H9 (cell line): ENCODE measurements at regions not wholly inside any gene's neighbourhood (a gene's known extent, or its start where the extent isn't known, plus 50 kb on each side); places are given as distances from the start of the nearest gene placed in this dataset.

ENCODE experiments used
- DNase-seq: peaks from one replicate; pipeline ENCODE4 v3.0.0-alpha.2; 2017
- H2AFZ ChIP-seq: one replicate; pipeline ENCODE4 v1.6.1; 2013; ENCODE audit warnings: mild to moderate bottlenecking, low read length, control low read depth, moderate library complexity
- H2AK5ac ChIP-seq: 2 replicates; pipeline ENCODE4 v1.6.1; 2013; ENCODE audit warnings: low read length, control low read depth, mixed read lengths; ENCODE audit not compliant: insufficient read length
- H2BK120ac ChIP-seq: one replicate; pipeline ENCODE4 v1.6.1; 2013; ENCODE audit warnings: low read depth, mild to moderate bottlenecking, low read length, control low read depth, inconsistent platforms; ENCODE audit not compliant: poor library complexity, severe bottlenecking
- H2BK12ac ChIP-seq: 2 replicates; pipeline ENCODE4 v1.6.1; 2013; ENCODE audit warnings: low read length, control low read depth, mixed read lengths, low read depth; ENCODE audit not compliant: insufficient read length
- H2BK15ac ChIP-seq: 2 replicates; pipeline ENCODE4 v1.6.1; 2013; ENCODE audit warnings: low read depth, low read length, control low read depth
- H2BK20ac ChIP-seq: one replicate; pipeline ENCODE4 v1.6.1; 2013; ENCODE audit warnings: low read depth, mild to moderate bottlenecking, low read length, control low read depth, inconsistent platforms; ENCODE audit not compliant: poor library complexity, severe bottlenecking
- H2BK5ac ChIP-seq: 2 replicates; pipeline ENCODE4 v1.6.1; 2013; ENCODE audit warnings: low read length, control low read depth, mixed read lengths; ENCODE audit not compliant: insufficient read length
- H3K14ac ChIP-seq: 2 replicates; pipeline ENCODE4 v1.6.1; 2013; ENCODE audit warnings: low read length, control low read depth; ENCODE audit not compliant: insufficient read depth
- H3K18ac ChIP-seq: 2 replicates; pipeline ENCODE4 v1.6.1; 2013; ENCODE audit warnings: low read depth, mild to moderate bottlenecking, mixed read lengths, low read length, control low read depth; ENCODE audit not compliant: insufficient read length
- H3K23ac ChIP-seq: 2 replicates; pipeline ENCODE4 v1.6.1; 2013; ENCODE audit warnings: low read length, control low read depth, mixed read lengths, low read depth; ENCODE audit not compliant: insufficient read length
- H3K23me2 ChIP-seq: 2 replicates; pipeline ENCODE4 v1.6.1; 2013; ENCODE audit warnings: low read depth, mild to moderate bottlenecking, mixed read lengths, low read length, control low read depth; ENCODE audit not compliant: insufficient read length, poor library complexity, severe bottlenecking
- H3K27ac ChIP-seq: 2 replicates; pipeline ENCODE4 v1.5.1; 2013; ENCODE audit warnings: low read length, control low read depth, mixed read lengths, low read depth; ENCODE audit not compliant: insufficient read length
- H3K27me3 ChIP-seq: 2 replicates; pipeline ENCODE4 v1.6.1; 2013; ENCODE audit warnings: low read length, control low read depth, inconsistent platforms; ENCODE audit not compliant: insufficient read depth
- H3K4ac ChIP-seq: 2 replicates; pipeline ENCODE4 v1.6.1; 2013; ENCODE audit warnings: low read depth, mild to moderate bottlenecking, control low read depth, inconsistent platforms, low read length, moderate library complexity
- H3K4me1 ChIP-seq: 2 replicates; pipeline ENCODE4 v1.6.1; 2013; ENCODE audit warnings: low read length, control low read depth, inconsistent platforms; ENCODE audit not compliant: insufficient read depth
- H3K4me2 ChIP-seq: 2 replicates; pipeline ENCODE4 v1.6.1; 2013; ENCODE audit warnings: low read length, control low read depth, mixed read lengths; ENCODE audit not compliant: insufficient read length, insufficient read depth
- H3K56ac ChIP-seq: 2 replicates; pipeline ENCODE4 v1.6.1; 2013; ENCODE audit warnings: low read depth, mild to moderate bottlenecking, mixed read lengths, low read length, control low read depth; ENCODE audit not compliant: insufficient read length
- H3K79me1 ChIP-seq: 2 replicates; pipeline ENCODE4 v1.6.1; 2013; ENCODE audit warnings: low read depth, mild to moderate bottlenecking, moderate library complexity, low read length, control low read depth, inconsistent platforms; ENCODE audit not compliant: insufficient read depth, poor library complexity, severe bottlenecking
- H3K79me2 ChIP-seq: 2 replicates; pipeline ENCODE4 v1.6.1; 2013; ENCODE audit warnings: low read length, control low read depth, inconsistent platforms; ENCODE audit not compliant: insufficient read depth
- H3K9ac ChIP-seq: 2 replicates; pipeline ENCODE4 v1.6.1; 2013; ENCODE audit warnings: low read length, control low read depth, mixed read lengths; ENCODE audit not compliant: insufficient read length; ENCODE audit errors: extremely low read depth
- H3K9me3 ChIP-seq: one replicate; pipeline ENCODE4 v1.6.1; 2013; ENCODE audit warnings: low read depth, low read length, inconsistent platforms; ENCODE audit not compliant: control insufficient read depth
- H3T11ph ChIP-seq: one replicate; pipeline ENCODE4 v1.6.1; 2013; ENCODE audit warnings: mild to moderate bottlenecking, low read length, control low read depth, inconsistent platforms
- H4K20me1 ChIP-seq: one replicate; pipeline ENCODE4 v1.6.1; 2013; ENCODE audit not compliant: control insufficient read depth, insufficient read length, insufficient read depth
- H4K5ac ChIP-seq: 2 replicates; pipeline ENCODE4 v1.6.1; 2013; ENCODE audit warnings: low read depth, mild to moderate bottlenecking, mixed read lengths, low read length, control low read depth; ENCODE audit not compliant: insufficient read length
- H4K8ac ChIP-seq: replicated peaks from 2 replicates; pipeline ENCODE4 v1.6.1; 2013; ENCODE audit warnings: low read length, control low read depth, mixed read lengths, low read depth; ENCODE audit not compliant: insufficient read length
- H4K91ac ChIP-seq: 2 replicates; pipeline ENCODE4 v1.6.1; 2013; ENCODE audit warnings: low read depth, mild to moderate bottlenecking, moderate library complexity, mixed read lengths, low read length, control low read depth; ENCODE audit not compliant: insufficient read length
- H3K27ac Mint-ChIP-seq, 3 experiments: 2 replicates in 2 of 3; 3 replicates in 1 of 3; pipeline ENCODE4 v1.8.0; 2020 to 2021; ENCODE audit warnings: mixed read lengths in 3 of 3, mild to moderate bottlenecking in 1 of 3, moderate library complexity in 1 of 3
- H3K27me3 Mint-ChIP-seq: 2 replicates; pipeline ENCODE4 v1.8.0; 2021; ENCODE audit warnings: low read depth, mild to moderate bottlenecking, moderate library complexity, mixed read lengths
- H3K36me3 Mint-ChIP-seq, 3 experiments: 2 replicates in 2 of 3; 3 replicates in 1 of 3; pipeline ENCODE4 v1.8.0; 2020 to 2021; ENCODE audit warnings: low read depth in 3 of 3, mixed read lengths in 3 of 3; ENCODE audit not compliant: insufficient read depth in 1 of 3
- H3K4me1 Mint-ChIP-seq, 2 experiments: 2 replicates each; pipeline ENCODE4 v1.8.0; 2020; ENCODE audit warnings: mixed read lengths in 2 of 2
- H3K4me3 Mint-ChIP-seq, 2 experiments: 2 replicates in 1 of 2; 3 replicates in 1 of 2; pipeline ENCODE4 v1.8.0; 2020 to 2021; ENCODE audit warnings: mild to moderate bottlenecking in 2 of 2, mixed read lengths in 2 of 2, moderate library complexity in 1 of 2
- H3K9me3 Mint-ChIP-seq, 2 experiments: 2 replicates in 1 of 2; 3 replicates in 1 of 2; pipeline ENCODE4 v1.8.0; 2020; ENCODE audit warnings: mild to moderate bottlenecking in 2 of 2, mixed read lengths in 2 of 2, moderate library complexity in 1 of 2
- WGBS: extraction: QIAGEN DNeasy Blood & Tissue Kit; methylation state at CpG from one replicate; pipeline ENCODE4 v1.1.7; 2013; ENCODE audit warnings: missing lambda C conversion rate, low lambda C conversion rate, mixed read lengths; ENCODE audit not compliant: insufficient read length; ENCODE audit errors: extremely low coverage; 5-methylcytosine and 5-hydroxymethylcytosine counted together
- TF ChIP-seq, protein P1 (sequence below): fragments of 200-600 bp; sonication (generic); conservative IDR thresholded peaks from 3 replicates; pipeline ENCODE4 v1.8.0; 2021; ENCODE audit warnings: antibody characterized with exemption, mild to moderate bottlenecking

DNA sequence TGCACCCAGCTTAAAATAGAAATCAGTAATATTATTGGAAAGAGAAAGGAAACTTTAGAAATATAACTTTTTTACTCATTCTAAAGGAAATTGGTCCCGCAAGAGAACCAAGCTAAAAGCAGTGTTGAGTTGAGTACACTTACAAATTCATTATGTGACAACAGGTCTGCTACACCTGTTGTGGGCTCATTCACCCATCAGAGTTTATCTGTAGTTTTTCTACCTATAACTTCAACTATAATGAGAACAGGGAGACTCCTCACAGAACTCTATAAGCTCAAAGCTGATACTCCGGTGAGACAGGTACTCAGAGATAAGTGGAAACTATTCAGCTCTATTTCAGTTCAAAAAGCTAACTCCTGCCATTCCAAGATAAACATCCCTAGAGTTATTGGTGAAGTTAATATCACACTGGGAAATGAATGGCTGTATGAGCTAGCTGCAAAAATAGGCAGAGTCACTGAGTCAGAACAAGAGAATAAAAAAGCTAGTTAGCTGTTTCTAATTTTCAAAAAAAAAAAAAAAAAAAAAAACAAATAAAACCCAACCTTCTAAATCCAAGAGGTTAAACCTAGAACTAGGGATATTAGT is 121.3 kb downstream of the PPP1R3A start:
- Mint-ChIP-seq H3K36me3 (no peaks in the 10 kb centered on the region), H3K27me3 (no peaks in the 10 kb centered on the region), H3K27ac (no peak overlapping the region), H3K9me3 (no peaks in the 10 kb centered on the region), H3K4me1 (no peaks in the 10 kb centered on the region), H3K4me3 (no peak overlapping the region)
- no peak for DNase-seq
- H3K9me3 ChIP-seq = no peaks in the 10 kb centered on the region
- no peak overlapping the region for H3K18ac ChIP-seq
- no peaks in the 10 kb centered on the region for H3K23me2 ChIP-seq
- no peak overlapping the region for H3K23ac ChIP-seq
- no peak overlapping the region for H2AK5ac ChIP-seq
- H2BK12ac ChIP-seq = no peak overlapping the region
- H4K91ac ChIP-seq = no peak overlapping the region
- H3K4me2 ChIP-seq = no peak overlapping the region
- no peak overlapping the region for H2BK120ac ChIP-seq
- no peak overlapping the region for H2BK5ac ChIP-seq
- H4K20me1 ChIP-seq = no peaks in the 10 kb centered on the region
- no peaks in the 10 kb centered on the region for H3K4me1 ChIP-seq
- H3K27me3 ChIP-seq = 0 out of 2 replicates have a peak, but pooled peaks cover 3% of the 10 kb centered on the region
- H3K14ac ChIP-seq = no peak overlapping the region
- H3K56ac ChIP-seq = no peak overlapping the region
- no peaks in the 10 kb centered on the region for H3K79me2 ChIP-seq
- H2BK20ac ChIP-seq = no peak overlapping the region
- H3K9ac ChIP-seq = no peak overlapping the region
- no CpG with 5 or more reads among the region's 2 CpGs for WGBS
- H2BK15ac ChIP-seq = no peak overlapping the region
- TF ChIP-seq, protein P1, sequence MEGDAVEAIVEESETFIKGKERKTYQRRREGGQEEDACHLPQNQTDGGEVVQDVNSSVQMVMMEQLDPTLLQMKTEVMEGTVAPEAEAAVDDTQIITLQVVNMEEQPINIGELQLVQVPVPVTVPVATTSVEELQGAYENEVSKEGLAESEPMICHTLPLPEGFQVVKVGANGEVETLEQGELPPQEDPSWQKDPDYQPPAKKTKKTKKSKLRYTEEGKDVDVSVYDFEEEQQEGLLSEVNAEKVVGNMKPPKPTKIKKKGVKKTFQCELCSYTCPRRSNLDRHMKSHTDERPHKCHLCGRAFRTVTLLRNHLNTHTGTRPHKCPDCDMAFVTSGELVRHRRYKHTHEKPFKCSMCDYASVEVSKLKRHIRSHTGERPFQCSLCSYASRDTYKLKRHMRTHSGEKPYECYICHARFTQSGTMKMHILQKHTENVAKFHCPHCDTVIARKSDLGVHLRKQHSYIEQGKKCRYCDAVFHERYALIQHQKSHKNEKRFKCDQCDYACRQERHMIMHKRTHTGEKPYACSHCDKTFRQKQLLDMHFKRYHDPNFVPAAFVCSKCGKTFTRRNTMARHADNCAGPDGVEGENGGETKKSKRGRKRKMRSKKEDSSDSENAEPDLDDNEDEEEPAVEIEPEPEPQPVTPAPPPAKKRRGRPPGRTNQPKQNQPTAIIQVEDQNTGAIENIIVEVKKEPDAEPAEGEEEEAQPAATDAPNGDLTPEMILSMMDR = no peak
- no peaks in the 10 kb centered on the region for H3K79me1 ChIP-seq
- no peak overlapping the region for H4K5ac ChIP-seq
- no peak overlapping the region for H4K8ac ChIP-seq
- no peak overlapping the region for H3K27ac ChIP-seq
- H3K4ac ChIP-seq = no peak overlapping the region
- H3T11ph ChIP-seq = no peak overlapping the region
- H2AFZ ChIP-seq = no peak overlapping the region
